ENCODE measurements at regions not wholly inside any gene's neighbourhood (a gene's known extent, or its start where the extent isn't known, plus 50 kb on each side); places are given as distances from the start of the nearest gene placed in this dataset.

DNA sequence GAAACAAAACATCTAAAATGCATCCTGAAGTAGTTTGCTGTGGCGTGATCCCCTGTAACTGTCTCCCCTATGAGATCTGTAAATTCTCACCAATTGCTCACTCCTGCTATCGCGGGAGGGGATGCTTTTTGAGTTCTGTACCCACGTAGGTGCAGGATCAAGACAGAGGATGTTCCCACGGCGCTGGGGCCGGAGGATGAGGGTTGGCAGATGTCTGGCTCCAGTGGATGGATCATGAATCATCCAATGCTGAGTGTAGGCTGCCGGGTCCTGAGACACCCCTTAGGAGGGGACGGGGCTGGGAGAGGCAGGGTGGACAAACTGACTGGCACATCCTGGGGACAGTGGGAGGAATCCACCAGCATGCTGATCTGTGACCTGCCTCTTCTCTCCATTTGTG is 224.4 kb downstream of the USP6NL start:
- no peak for TF ChIP-seq POLR2A (IDR thresholded peaks at IDR 0.05)
- TF ChIP-seq, protein P1, sequence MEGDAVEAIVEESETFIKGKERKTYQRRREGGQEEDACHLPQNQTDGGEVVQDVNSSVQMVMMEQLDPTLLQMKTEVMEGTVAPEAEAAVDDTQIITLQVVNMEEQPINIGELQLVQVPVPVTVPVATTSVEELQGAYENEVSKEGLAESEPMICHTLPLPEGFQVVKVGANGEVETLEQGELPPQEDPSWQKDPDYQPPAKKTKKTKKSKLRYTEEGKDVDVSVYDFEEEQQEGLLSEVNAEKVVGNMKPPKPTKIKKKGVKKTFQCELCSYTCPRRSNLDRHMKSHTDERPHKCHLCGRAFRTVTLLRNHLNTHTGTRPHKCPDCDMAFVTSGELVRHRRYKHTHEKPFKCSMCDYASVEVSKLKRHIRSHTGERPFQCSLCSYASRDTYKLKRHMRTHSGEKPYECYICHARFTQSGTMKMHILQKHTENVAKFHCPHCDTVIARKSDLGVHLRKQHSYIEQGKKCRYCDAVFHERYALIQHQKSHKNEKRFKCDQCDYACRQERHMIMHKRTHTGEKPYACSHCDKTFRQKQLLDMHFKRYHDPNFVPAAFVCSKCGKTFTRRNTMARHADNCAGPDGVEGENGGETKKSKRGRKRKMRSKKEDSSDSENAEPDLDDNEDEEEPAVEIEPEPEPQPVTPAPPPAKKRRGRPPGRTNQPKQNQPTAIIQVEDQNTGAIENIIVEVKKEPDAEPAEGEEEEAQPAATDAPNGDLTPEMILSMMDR (IDR thresholded peaks at IDR 0.05 in 4 of 5, conservative IDR thresholded peaks at IDR 0.05 in 1 of 5), result no peak
